Pons (tissue), 1 donor: ENCODE measurements at regions not wholly inside any gene's neighbourhood (a gene's known extent, or its start where the extent isn't known, plus 50 kb on each side); places are given as distances from the start of the nearest gene placed in this dataset.

Experiments
- DNase-seq: peaks from one replicate; pipeline ENCODE4 v3.0.0-alpha.2; 2016; ENCODE audit warnings: low spot score

DNA sequence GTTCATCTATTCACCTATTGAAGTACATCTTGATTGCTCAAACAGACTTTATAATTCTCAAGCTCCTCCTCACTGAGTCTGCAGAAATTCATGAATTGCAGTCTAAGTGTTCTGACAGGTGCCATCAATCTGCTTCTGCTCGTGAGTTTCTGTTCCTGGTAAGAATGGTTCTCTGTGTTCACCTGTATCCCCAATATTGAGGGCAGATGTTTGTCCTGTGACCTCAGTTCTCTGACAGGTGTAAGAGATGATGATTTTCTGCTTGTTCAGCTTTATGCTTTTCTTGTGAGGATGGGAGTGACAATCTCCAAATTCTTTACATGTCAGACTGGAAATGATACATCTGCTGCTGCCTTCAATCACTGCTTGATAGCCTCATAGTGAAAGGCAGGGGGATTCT, 736.9 kb upstream of the COBL start:
- no peak for DNase-seq

DNA sequence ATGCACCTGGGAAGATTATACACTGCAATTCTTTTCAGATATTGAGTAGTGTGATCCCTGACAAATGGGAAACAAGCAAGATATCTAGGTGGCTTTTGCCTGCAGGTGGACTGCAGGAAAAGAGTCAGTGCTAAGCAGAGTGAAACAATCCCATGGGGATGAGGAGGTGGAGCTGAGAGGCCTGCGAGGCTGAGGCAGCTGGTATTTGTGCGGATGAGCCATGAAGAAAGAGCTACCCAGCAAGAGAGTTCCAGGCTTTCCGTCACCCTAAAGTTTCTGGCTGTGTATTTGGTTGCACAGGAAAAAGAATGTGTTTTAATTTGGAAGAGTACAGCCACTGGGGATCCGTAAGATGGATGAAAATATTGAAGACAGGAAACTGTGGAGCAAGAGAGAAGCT, 714.1 kb upstream of the COBL start:
- no peak for DNase-seq

- DNase-seq = no peak
Observed at GRCh38 chr7:52026140-52026539, 709.5 kb upstream of the COBL start.

DNA sequence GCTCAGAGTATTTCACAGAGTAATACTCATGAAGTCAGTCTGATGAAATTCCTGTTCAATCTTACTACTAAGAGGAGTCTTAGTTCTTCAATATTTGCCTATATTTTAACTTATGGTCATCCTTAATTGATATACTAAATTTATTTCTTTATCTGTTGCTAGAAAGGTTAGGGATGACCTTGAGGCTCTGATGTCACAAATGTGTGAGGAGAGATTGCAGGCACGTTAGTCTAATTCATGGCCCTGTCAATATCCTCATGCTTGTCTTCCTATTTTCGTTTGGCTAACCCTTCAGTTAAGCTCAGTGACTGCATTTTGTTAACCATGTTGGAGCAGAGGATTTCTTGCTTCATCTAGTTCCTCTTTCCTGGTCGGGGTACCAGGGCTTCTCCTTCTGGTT, 704.7 kb upstream of the COBL start:
- no peak for DNase-seq

DNA sequence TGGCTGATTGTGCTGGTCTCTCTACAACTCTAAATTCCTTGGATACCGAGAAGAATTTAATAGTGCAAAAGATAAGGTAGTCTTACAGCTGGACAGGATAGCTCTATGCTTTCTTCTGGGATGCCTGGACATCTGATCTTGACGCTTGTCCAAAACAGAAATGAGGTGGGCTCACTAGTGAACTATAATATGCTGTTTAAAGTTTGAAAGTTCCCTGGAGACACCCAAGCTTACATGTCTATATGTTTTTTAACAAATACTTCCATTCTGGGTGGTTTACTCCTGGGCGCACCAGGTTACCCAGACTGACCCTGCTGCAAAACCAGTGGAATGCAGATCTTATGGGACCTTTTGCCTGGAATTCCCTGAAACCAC, 702.1 kb upstream of the COBL start:
- DNase-seq = peak; percentile 4

DNA sequence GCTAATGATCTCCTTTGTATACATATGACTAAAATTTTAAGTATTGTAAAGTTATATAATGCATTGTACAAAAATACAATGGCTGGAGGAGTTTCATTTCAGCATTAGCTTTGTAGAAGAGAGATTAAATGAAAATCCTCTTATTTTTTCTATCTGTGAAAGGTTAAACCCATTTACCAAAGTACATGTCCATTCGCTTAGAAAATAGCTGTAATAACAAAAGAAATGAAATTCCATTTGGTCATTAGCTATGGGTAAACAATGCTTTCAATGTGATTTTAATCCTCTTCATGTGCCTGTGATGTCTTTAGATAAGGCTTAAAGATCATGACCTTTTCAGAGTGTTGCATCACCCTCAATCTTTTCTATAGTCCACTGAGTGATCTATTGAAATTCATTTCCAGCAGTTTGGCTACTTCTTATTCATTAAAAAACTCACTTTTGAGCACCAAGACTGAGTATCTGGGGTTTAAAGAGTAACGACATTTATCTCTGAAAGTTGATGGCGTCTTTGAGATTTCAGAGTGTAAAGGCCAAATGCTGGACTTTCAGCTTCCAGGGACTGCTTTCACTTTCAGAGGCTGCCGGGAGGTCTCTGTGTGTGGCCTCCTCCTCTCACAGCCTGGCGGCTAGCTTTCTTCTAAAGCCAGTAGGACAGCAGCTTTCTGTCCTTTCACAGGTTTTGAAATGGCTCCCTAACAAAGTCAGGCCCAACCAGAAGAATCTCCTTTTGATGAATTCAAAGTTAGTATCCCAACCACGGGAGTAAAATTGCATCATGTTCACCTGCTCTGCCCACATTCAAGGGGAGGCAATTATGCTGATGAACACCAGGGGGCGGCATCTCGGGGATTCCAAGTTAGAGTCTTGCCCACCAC, 701.4 kb upstream of the COBL start:
- DNase-seq = no peak

DNA sequence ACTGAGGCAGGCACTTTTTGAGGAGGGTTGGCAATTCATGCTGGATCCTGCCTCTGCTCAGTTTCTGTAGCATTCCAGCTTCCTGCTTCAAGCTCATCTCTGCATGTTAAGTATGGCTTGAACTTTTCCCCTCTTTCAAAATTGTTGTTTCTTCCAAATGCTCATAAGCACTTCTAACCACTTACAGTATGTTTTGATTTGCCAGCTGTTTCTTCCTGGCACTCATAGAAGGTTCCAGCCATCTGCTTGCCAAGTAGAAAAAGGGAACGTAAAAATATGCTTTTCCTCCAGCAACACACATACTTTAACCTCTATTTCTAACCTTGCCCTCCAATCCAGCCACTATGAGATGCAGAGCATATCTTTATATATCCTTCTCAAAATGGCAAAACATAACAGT, 692.6 kb upstream of the COBL start:
- no peak for DNase-seq

GRCh38 chr7:52006674-52007073, 690.1 kb upstream of the COBL start:
- no peak for DNase-seq

- no peak for DNase-seq
Observed at GRCh38 chr7:52005613-52006012, 689.0 kb upstream of the COBL start.

GRCh38 chr7:51995596-51996179, 679.1 kb upstream of the COBL start:
- no peak for DNase-seq

DNA sequence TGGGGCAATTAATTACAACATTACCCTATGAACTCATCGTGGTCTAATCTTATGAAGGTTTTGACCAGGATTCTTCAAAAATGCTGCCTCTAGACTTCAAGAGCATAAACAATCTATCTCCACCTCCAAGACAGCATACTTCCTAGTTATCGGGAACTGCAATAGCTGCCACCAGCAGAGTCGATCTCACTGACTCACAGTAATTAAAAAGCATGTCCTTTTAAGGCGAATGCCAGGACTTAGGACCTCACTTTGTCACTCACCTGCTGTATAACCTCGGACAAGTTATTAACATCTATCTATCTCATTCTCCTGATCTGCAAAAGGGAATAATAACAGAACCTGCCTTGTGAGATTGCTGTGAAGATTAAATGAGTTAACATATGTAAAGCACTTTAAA, 666.0 kb upstream of the COBL start:
- no peak for DNase-seq

- DNase-seq = no peak
Observed at GRCh38 chr7:51980812-51981211, 664.2 kb upstream of the COBL start.

DNA sequence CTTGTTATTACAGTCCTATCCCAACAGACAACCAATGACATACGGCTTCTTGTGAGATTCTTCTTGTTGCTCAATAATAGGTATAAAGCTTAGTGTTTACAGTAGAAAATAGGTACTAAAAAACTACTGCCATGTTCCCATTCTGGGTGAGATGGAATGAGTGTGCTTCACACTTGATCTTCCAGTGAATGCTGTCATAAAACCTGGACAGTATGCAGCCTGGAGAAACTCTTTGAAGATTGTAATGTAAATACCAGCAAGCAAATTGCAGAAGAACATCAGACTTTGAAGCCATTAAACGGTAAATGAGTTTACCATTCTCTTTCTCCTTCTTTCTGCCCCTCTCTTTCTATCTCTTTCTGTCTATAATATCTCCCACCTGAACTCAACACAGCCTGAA, 663.7 kb upstream of the COBL start:
- DNase-seq = no peak

DNA sequence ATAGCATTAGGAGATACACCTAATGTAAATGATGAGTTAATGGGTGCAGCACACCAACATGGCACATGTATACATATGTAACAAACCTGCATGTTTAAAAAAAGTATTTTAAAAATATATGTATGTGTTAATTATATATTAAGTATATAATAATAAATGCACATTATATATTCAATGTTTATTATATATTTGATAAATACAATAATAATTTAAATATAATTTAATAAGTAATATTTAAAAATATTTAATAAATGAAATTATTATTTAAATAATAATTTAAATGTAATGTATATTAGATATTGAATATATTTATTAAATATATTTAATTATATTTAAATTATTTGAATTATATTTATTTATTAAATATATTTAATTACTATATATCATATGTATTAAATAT, 661.3 kb upstream of the COBL start:
- DNase-seq = no peak

- no peak for DNase-seq
Observed at GRCh38 chr7:51973939-51974338, 657.3 kb upstream of the COBL start.

- DNase-seq = no peak
Observed at GRCh38 chr7:51973071-51973470, 656.5 kb upstream of the COBL start.

- no peak for DNase-seq
Observed at GRCh38 chr7:51970961-51971665, 654.5 kb upstream of the COBL start.

GRCh38 chr7:51968461-51968860, 651.9 kb upstream of the COBL start:
- DNase-seq = no peak

- DNase-seq = no peak
Observed at GRCh38 chr7:51965454-51965853, 648.8 kb upstream of the COBL start.

GRCh38 chr7:51961804-51962203, 645.2 kb upstream of the COBL start:
- no peak for DNase-seq

GRCh38 chr7:51950813-51951212, 634.2 kb upstream of the COBL start:
- DNase-seq = no peak

DNA sequence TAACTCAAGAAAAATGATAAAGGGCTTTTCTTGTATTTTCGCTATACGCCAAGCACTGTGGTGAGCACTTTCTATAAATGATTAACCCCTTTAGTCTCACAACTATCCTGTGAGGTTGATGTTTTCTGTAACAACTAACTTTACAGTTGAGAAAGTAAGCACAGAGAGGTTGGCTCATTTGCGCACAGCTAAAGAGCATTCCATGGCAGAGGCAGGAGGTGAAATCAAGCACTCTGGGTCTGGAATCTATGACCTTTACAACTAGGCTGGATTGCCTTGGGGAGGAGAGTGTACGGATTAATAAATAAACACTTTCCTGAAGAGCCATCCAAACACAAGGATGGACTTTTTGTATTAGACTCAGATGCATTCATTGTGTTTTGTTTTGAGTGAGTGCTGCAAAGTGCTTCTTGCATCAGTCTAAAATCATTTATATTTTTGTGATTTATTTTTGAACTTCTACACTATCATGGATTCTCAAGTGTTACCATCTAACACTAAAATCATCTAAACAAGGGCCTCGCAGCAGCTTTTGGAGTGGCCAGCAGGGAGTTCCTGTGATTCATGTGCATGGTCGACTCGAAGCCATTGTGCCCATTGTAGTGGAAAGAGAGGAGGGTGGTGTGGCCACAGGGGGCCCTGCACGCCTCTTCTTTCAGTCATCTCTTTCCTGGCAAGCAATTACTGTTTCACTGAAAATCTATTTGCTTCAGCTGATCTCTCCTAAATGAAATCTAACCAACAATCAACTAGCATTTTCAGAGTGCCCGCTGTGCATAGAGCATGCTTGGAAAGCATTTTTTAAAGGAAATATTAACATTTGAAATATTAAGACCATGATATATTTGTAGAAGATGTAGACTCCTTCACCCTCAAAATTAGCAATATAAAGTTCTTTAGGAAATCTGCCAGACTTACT, 633.4 kb upstream of the COBL start:
- DNase-seq = no peak
